ENCODE measurements at regions not wholly inside any gene's neighbourhood (a gene's known extent, or its start where the extent isn't known, plus 50 kb on each side); places are given as distances from the start of the nearest gene placed in this dataset.

DNA sequence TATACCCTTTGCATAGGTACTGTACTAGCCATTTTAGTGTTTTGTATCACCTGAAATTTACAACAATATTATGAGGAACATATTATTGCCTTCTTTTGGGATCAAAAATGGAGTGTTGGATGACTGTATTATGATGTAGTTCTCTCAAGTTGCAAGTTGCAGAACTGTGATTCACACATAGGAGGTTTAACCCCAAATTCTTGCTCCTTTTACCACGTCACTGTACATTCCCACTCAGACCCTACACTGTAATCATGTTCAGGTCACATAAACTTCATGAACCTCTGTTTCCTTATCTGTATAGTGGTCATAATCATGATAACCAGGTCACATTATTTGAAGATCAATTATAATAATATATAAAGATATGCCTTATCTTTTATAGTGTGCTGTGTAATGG is 925.1 kb upstream of the TENM4 start:
- intact Hi-C loops (cut with DNase I), result no loop called here
- H3K36me3 ChIP-seq, result no peaks in the 10 kb centered on the region
- no peak for DNase-seq
- TF ChIP-seq EP300 (IDR thresholded peaks at IDR 0.05) (no peak), POLR2A (IDR thresholded peaks at IDR 0.05) (no peak), POLR2AphosphoS5 (IDR thresholded peaks at IDR 0.05) (no peak)
- TF ChIP-seq, protein P1, sequence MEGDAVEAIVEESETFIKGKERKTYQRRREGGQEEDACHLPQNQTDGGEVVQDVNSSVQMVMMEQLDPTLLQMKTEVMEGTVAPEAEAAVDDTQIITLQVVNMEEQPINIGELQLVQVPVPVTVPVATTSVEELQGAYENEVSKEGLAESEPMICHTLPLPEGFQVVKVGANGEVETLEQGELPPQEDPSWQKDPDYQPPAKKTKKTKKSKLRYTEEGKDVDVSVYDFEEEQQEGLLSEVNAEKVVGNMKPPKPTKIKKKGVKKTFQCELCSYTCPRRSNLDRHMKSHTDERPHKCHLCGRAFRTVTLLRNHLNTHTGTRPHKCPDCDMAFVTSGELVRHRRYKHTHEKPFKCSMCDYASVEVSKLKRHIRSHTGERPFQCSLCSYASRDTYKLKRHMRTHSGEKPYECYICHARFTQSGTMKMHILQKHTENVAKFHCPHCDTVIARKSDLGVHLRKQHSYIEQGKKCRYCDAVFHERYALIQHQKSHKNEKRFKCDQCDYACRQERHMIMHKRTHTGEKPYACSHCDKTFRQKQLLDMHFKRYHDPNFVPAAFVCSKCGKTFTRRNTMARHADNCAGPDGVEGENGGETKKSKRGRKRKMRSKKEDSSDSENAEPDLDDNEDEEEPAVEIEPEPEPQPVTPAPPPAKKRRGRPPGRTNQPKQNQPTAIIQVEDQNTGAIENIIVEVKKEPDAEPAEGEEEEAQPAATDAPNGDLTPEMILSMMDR (IDR thresholded peaks at IDR 0.05), result no peak
- H3K27ac ChIP-seq, result no peak overlapping the region
- no peaks in the 10 kb centered on the region for H3K9me3 ChIP-seq
- no peaks in the 10 kb centered on the region for H3K4me1 ChIP-seq
- no peaks in the 10 kb centered on the region for H3K27me3 ChIP-seq
- no peak overlapping the region for H3K4me3 ChIP-seq
- WGBS, 2 donors, result 77 to 86% methylated on average over 1 of the region's 1 CpG

DNA sequence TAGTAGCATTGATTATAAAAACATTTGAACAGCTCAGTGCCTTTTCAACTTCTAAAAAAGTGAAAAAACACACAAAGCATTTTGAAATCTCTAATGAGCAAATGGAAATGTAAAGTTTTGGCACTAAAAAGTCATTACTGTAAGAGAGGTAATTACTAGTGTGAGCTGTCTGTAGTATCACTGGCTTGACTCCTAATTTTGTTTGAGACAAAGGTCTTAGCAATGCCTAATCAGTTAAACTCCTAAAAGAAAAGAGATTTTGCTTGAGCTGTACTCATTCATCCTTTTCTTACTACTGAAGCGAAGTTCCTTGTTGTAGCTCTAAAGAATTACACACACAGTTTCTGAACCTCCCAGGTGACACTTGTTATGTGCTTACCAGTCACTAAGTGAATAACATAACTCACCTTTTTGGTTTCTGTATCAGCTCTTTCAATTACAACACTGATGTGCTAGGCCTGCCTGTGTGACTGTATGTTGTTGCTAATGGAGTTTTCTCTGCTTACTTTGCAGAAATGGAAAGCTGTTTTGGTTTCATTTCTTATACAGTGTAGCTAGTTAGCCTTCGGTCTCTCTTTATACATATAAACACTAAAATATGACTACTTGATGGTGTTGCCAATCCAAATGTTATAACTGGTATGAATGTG is 924.4 kb upstream of the TENM4 start:
- no peak overlapping the region for H3K4me3 ChIP-seq
- TF ChIP-seq EP300 (IDR thresholded peaks at IDR 0.05), result no peak
- no peak for TF ChIP-seq POLR2A (IDR thresholded peaks at IDR 0.05)
- TF ChIP-seq POLR2AphosphoS5 (IDR thresholded peaks at IDR 0.05), result no peak
- TF ChIP-seq, protein P1 (IDR thresholded peaks at IDR 0.05), result no peak
- intact Hi-C loops (cut with DNase I), result no loop called here
- no peaks in the 10 kb centered on the region for H3K4me1 ChIP-seq
- no peaks in the 10 kb centered on the region for H3K9me3 ChIP-seq
- no peaks in the 10 kb centered on the region for H3K27me3 ChIP-seq
- 73 to 77% methylated on average over 2 of the region's 2 CpGs for WGBS, 2 donors
- DNase-seq, result no peak
- no peak overlapping the region for H3K27ac ChIP-seq
- H3K36me3 ChIP-seq, result no peaks in the 10 kb centered on the region

DNA sequence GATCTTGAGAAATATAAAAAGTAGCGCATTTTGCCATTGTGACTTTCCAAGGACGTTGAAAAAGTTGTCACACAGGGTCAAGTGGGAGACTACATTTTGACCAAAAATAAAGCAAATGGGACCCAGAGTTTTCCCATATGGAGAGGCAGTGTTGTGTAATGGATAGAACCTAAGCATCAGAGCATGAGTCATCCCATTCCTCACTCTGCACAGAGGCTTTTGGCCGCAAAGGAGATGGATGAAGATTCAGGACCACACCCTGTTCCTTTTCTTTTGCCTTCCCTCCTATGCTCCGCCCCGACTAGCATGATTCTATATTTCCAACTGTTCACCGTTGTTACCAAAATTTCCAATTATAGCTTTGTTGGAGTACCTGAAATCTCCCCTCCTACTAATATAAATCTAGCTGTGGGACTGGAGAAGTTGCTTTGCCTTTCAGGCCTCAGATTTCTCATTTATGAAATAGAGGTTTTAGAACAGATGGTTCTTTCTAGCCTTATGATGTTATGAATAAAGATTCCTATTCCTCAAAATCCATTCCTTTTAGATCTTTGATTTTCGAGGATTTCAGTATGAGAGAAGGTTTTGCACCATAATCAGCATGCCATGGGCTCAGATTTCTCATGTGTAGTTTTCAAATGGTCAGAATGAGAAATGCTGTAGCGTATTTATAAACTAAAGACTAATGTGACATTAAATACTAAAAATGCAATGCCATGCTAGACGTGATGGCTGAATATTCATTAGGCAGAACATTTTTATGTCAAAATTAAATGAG is 921.9 kb upstream of the TENM4 start:
- H3K9me3 ChIP-seq, result no peaks in the 10 kb centered on the region
- no peaks in the 10 kb centered on the region for H3K27me3 ChIP-seq
- intact Hi-C loops (cut with DNase I), result no loop called here
- no peak for DNase-seq
- H3K4me3 ChIP-seq, result no peak overlapping the region
- no peak overlapping the region for H3K27ac ChIP-seq
- H3K4me1 ChIP-seq, result no peaks in the 10 kb centered on the region
- H3K36me3 ChIP-seq, result no peaks in the 10 kb centered on the region
- TF ChIP-seq, protein P1 (IDR thresholded peaks at IDR 0.05), result no peak
- TF ChIP-seq EP300 (IDR thresholded peaks at IDR 0.05) (no peak), POLR2AphosphoS5 (IDR thresholded peaks at IDR 0.05) (no peak), POLR2A (IDR thresholded peaks at IDR 0.05) (no peak)
- 84 to 89% methylated on average over 9 of the region's 9 CpGs for WGBS, 2 donors

DNA sequence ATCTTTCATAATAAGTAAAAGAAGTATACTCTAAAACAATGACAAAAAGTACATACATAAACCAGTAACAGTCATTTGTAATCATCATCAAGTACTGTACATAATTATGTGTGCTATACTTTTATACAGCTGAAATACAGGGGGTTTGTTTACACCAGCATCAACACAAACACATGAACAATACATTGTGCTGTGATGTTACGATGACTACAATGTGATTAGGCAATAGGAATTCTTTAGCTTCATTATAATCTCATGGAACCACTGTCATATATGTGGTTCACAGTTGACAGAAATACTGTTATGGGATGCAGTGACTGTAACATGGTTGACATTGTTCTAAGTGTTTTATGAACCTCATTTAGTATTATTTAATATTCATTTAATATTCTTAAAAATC is 914.4 kb upstream of the TENM4 start:
- Histone ChIP-seq H3K4me1 (no peaks in the 10 kb centered on the region), H3K36me3 (no peaks in the 10 kb centered on the region), H3K4me3 (no peak overlapping the region), H3K27me3 (no peaks in the 10 kb centered on the region), H3K9me3 (no peaks in the 10 kb centered on the region), H3K27ac (no peak overlapping the region)
- intact Hi-C loops (cut with DNase I), result no loop called here
- DNase-seq, result no peak
- TF ChIP-seq POLR2A (IDR thresholded peaks at IDR 0.05) (no peak), EP300 (IDR thresholded peaks at IDR 0.05) (no peak), POLR2AphosphoS5 (IDR thresholded peaks at IDR 0.05) (no peak)
- TF ChIP-seq, protein P1 (IDR thresholded peaks at IDR 0.05), result no peak
- 84 to 87% methylated on average over 1 of the region's 1 CpG for WGBS, 2 donors

Measured in sigmoid colon (tissue), 6 donors.